ENCODE measurements at regions not wholly inside any gene's neighbourhood (a gene's known extent, or its start where the extent isn't known, plus 50 kb on each side); places are given as distances from the start of the nearest gene placed in this dataset.

GRCh38 chr13:39821977-39822376 lies 166.5 kb downstream of the COG6 start:
- TF ChIP-seq TAF7 (tag; IDR thresholded peaks at IDR 0.05) (no peak), NR2F6 (CRISPR knock-in tag; IDR thresholded peaks at IDR 0.05) (no peak), ASH1L (IDR thresholded peaks at IDR 0.05; ENCODE audit: borderline replicate concordance, low read depth, partially characterized antibody) (no peak), CTCF (IDR thresholded peaks at IDR 0.05 in 2 of 3, conservative IDR thresholded peaks at IDR 0.05 in 1 of 3; ENCODE audit: insufficient read depth in 2 of 3, low read depth in 1 of 3, low read length in 3 of 3) (no peak), RAD21 (CRISPR knock-in tag; conservative IDR thresholded peaks at IDR 0.05 in 1 of 2, IDR thresholded peaks at IDR 0.05 in 1 of 2) (no peak), BCLAF1 (IDR thresholded peaks at IDR 0.05; ENCODE audit: borderline replicate concordance in 1 of 2, control insufficient read depth in 1 of 2, low read depth in 2 of 2, low read length in 1 of 2) (no peak), KAT7 (CRISPR knock-in tag; IDR thresholded peaks at IDR 0.05; ENCODE audit: borderline replicate concordance) (no peak)
